ENCODE measurements at regions not wholly inside any gene's neighbourhood (a gene's known extent, or its start where the extent isn't known, plus 50 kb on each side); places are given as distances from the start of the nearest gene placed in this dataset.

GRCh38 chr22:48808038-48808960, 1019.4 kb downstream of the BRD1 start (continued):
- TF ChIP-seq ZBTB33 (IDR thresholded peaks at IDR 0.05; ENCODE audit: extremely low read depth, insufficient replicate concordance, low read length) (no peak), ZFX (IDR thresholded peaks at IDR 0.05) (no peak), JUND (IDR thresholded peaks at IDR 0.05) (no peak)
- TF ChIP-seq, protein P1, sequence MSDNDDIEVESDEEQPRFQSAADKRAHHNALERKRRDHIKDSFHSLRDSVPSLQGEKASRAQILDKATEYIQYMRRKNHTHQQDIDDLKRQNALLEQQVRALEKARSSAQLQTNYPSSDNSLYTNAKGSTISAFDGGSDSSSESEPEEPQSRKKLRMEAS (IDR thresholded peaks at IDR 0.05) = no peak

DNA sequence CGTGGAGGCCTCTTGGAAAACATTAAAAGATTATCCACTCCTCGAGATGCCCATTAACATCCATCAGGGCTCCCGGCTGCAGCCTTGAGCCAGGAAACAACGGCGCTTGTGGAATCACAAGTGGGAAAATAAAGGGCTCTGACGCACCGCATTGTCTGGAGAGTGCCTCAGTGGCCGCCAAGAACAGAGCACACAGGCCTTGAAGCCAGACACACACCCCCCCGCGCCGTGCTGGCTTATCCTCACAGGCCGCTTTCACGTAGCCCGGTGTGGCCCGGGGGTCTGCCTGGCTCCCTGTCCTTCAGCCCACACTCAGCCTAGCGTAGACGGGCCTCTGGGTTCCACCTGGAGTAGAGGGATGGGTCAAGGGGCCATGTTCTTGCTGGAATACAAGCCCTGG, 1020.5 kb downstream of the BRD1 start:
- H2AFZ ChIP-seq (ENCODE audit: low read depth, low read length, poor library complexity, severe bottlenecking) = no peak overlapping the region
- CTCF ChIA-PET = no interaction called here
- ATAC-seq (no peak), DNase-seq (ENCODE audit: low read depth, low spot score) (no peak)
- H3K4me1 ChIP-seq (ENCODE audit: control insufficient read depth in 1 of 2, insufficient read depth in 2 of 2, low read length in 2 of 2) = no peaks in the 10 kb centered on the region
- H3K9me2 ChIP-seq (ENCODE audit: insufficient read depth) = no peaks in the 10 kb centered on the region
- H3K79me2 ChIP-seq (ENCODE audit: insufficient read depth, low read length) = no peaks in the 10 kb centered on the region
- 0 out of 2 replicates have a peak, but pooled peaks cover 5% of the 10 kb centered on the region for H3K27me3 ChIP-seq (ENCODE audit: insufficient read depth, low read length)
- intact Hi-C loops (cut with micrococcal nuclease) = no loop called here
- no peak overlapping the region for H3K4me3 ChIP-seq (replicated peaks in 1 of 2; ENCODE audit: low read depth in 1 of 2, low read length in 2 of 2)
- no peaks in the 10 kb centered on the region for H4K20me1 ChIP-seq (ENCODE audit: insufficient read depth)
- BruUV-seq (replicated peaks) = no TSS peak
- H3K4me2 ChIP-seq (ENCODE audit: low read length) = no peak overlapping the region
- H3K27ac ChIP-seq (ENCODE audit: low read depth, low read length) = no peak overlapping the region
- RAD21 ChIA-PET (ENCODE audit: low non-redundant PET in 1 of 2, low total read pairs in 2 of 2, uncharacterized antibody in 2 of 2, unreplicated experiment in 2 of 2) = no interaction called here
- POLR2A ChIA-PET = no interaction called here
- TF ChIP-seq FOSL1 (IDR thresholded peaks at IDR 0.05; ENCODE audit: low read depth) (no peak), SP1 (IDR thresholded peaks at IDR 0.05; ENCODE audit: low read depth) (no peak), ZBTB33 (IDR thresholded peaks at IDR 0.05; ENCODE audit: extremely low read depth, insufficient replicate concordance, low read length) (no peak), POLR2A (IDR thresholded peaks at IDR 0.05; ENCODE audit: borderline replicate concordance, extremely low read depth, insufficient read depth, insufficient read length) (no peak), RAD21 (IDR thresholded peaks at IDR 0.05; ENCODE audit: low read depth) (no peak)
- TF ChIP-seq, protein P1 (IDR thresholded peaks at IDR 0.05) = no peak
- no peaks in the 10 kb centered on the region for H3K36me3 ChIP-seq (ENCODE audit: control insufficient read depth in 1 of 2, insufficient read depth in 2 of 2, low read length in 2 of 2)
- no peak overlapping the region for H3K9ac ChIP-seq (ENCODE audit: low read length)
- no peaks in the 10 kb centered on the region; a peak in 1 of 4 replicates for H3K9me3 ChIP-seq (ENCODE audit: control insufficient read depth in 1 of 2, insufficient read depth in 1 of 2, low read depth in 1 of 2, low read length in 2 of 2)
